Endothelial cell of umbilical vein (primary cell): ENCODE measurements at regions not wholly inside any gene's neighbourhood (a gene's known extent, or its start where the extent isn't known, plus 50 kb on each side); places are given as distances from the start of the nearest gene placed in this dataset.

Source experiments
- BruUV-seq: library from RNA; stranded (reverse); fragments of 400-500 nt; replicated peaks from 2 replicates; lab custom pipeline; 2021; lab: Mats Ljungman, UMichigan
- CTCF ChIA-PET: fragments of 300-600, 350-600 bp; sonication (Branson Sonifier 250); formaldehyde crosslinking; loops from one replicate; lab custom pipeline; 2021; ENCODE audit warnings: antibody characterized with exemption, inconsistent platforms; lab: Charles Lee
- POLR2A ChIA-PET: fragments of 300-600, 350-600 bp; sonication (Branson Sonifier 250); formaldehyde crosslinking; loops from one replicate; lab custom pipeline; 2021; ENCODE audit warnings: antibody characterized with exemption, inconsistent platforms; lab: Charles Lee
- DNase-seq: peaks from one replicate; pipeline ENCODE4 v3.0.0-alpha.2; 2011; ENCODE audit warnings: low read depth, low spot score
- FAIRE-seq: peaks from 2 replicates; lab custom pipeline; 2011; peaks lifted over from hg19 to GRCh38; lab: Jason Lieb, UNC
- H2AFZ ChIP-seq: 2 replicates; pipeline ENCODE4 v1.6.0; 2012; ENCODE audit warnings: low read depth, low read length, control low read depth, inconsistent platforms
- H3K27ac ChIP-seq: 2 replicates; pipeline ENCODE4 v1.5.1; 2011; ENCODE audit warnings: low read depth, mild to moderate bottlenecking, control low read depth, low read length, moderate library complexity; ENCODE audit not compliant: insufficient read depth
- H3K27me3 ChIP-seq, 2 experiments: 2 replicates each; pipeline versions ENCODE4 v1.6.0 to v1.6.1; 2011; ENCODE audit warnings: low read length in 2 of 2, mixed read lengths in 1 of 2; ENCODE audit not compliant: control insufficient read depth in 2 of 2, insufficient read depth in 2 of 2
- H3K36me3 ChIP-seq, 2 experiments: 2 replicates in 1 of 2; 3 replicates in 1 of 2; pipeline ENCODE4 v1.5.1; 2011; ENCODE audit warnings: low read length in 2 of 2, mild to moderate bottlenecking in 1 of 2, moderate library complexity in 1 of 2; ENCODE audit not compliant: control insufficient read depth in 2 of 2, insufficient read depth in 2 of 2; ENCODE audit errors: extremely low read depth in 1 of 2
- H3K4me1 ChIP-seq: 3 replicates; pipeline ENCODE4 v1.5.1; 2011; ENCODE audit warnings: mild to moderate bottlenecking, low read length; ENCODE audit not compliant: control insufficient read depth, insufficient read depth; ENCODE audit errors: extremely low read depth
- H3K4me2 ChIP-seq: 2 replicates; pipeline ENCODE4 v1.6.1; 2011; ENCODE audit warnings: low read length, control low read depth, mixed read lengths; ENCODE audit not compliant: insufficient read depth
- H3K4me3 ChIP-seq, 3 experiments: fragments of 200-600 bp in 1 of 3; sonication (generic), shearing (Covaris generic) in 1 of 3; replicated peaks in 1 of 3; 2 replicates each; pipeline ENCODE4 v1.5.1; 2011 to 2016; ENCODE audit warnings: control low read depth in 3 of 3, low read length in 3 of 3, mild to moderate bottlenecking in 2 of 3, inconsistent platforms in 1 of 3, low read depth in 1 of 3, moderate library complexity in 1 of 3; ENCODE audit not compliant: insufficient read depth in 1 of 3
- H3K79me2 ChIP-seq: 2 replicates; pipeline ENCODE4 v1.6.0; 2012; ENCODE audit warnings: low read length, inconsistent platforms; ENCODE audit not compliant: control insufficient read depth, insufficient read depth
- H3K9ac ChIP-seq: replicated peaks from 2 replicates; pipeline ENCODE3; 2011; ENCODE audit warnings: low read length, control low read depth; ENCODE audit not compliant: insufficient read depth; ENCODE audit errors: extremely low read depth
- H3K9me1 ChIP-seq: replicated peaks from 3 replicates; pipeline ENCODE4 v1.6.0; 2011; ENCODE audit warnings: mild to moderate bottlenecking, low read length; ENCODE audit not compliant: control insufficient read depth, insufficient read depth; ENCODE audit errors: extremely low read depth
- H3K9me3 ChIP-seq: replicated peaks from 2 replicates; pipeline ENCODE4 v1.5.1; 2012; ENCODE audit warnings: low read length, inconsistent platforms; ENCODE audit not compliant: control insufficient read depth, insufficient read depth
- H4K20me1 ChIP-seq: replicated peaks from 2 replicates; pipeline ENCODE3; 2011; ENCODE audit warnings: mild to moderate bottlenecking, low read length; ENCODE audit not compliant: control insufficient read depth, insufficient read depth; ENCODE audit errors: extremely low read depth
- CTCF ChIP-seq, 2 donors: IDR thresholded peaks; 1 replicate in 1 of 2; 2 replicates in 1 of 2; pipeline ENCODE4 v1.5.1; 2011; ENCODE audit warnings: low read length in 2 of 2, mild to moderate bottlenecking in 2 of 2, moderate library complexity in 2 of 2, control low read depth in 1 of 2, inconsistent platforms in 1 of 2, low read depth in 1 of 2; ENCODE audit not compliant: insufficient read depth in 1 of 2; ENCODE audit errors: extremely low read depth in 1 of 2
- EZH2 ChIP-seq: IDR thresholded peaks from 2 replicates; pipeline ENCODE4 v1.6.1; 2012; ENCODE audit warnings: borderline replicate concordance, low read depth, mild to moderate bottlenecking, moderate library complexity, low read length, inconsistent platforms; ENCODE audit not compliant: severe bottlenecking
- FOS ChIP-seq: IDR thresholded peaks from 2 replicates; pipeline ENCODE4 v1.6.1; 2011; ENCODE audit warnings: mild to moderate bottlenecking, low read length, moderate library complexity, borderline replicate concordance; ENCODE audit not compliant: insufficient read depth
- GATA2 ChIP-seq: IDR thresholded peaks from 2 replicates; pipeline ENCODE4 v1.7.0; 2011; ENCODE audit warnings: low read depth, mild to moderate bottlenecking, moderate library complexity, mixed read lengths, low read length; ENCODE audit not compliant: insufficient read length, insufficient read depth
- JUN ChIP-seq: IDR thresholded peaks from 2 replicates; pipeline ENCODE4 v1.6.1; 2011; ENCODE audit warnings: borderline replicate concordance, low read depth; ENCODE audit not compliant: insufficient read length, insufficient read depth
- MAX ChIP-seq: IDR thresholded peaks from 2 replicates; pipeline ENCODE4 v1.6.1; 2011; ENCODE audit not compliant: insufficient read depth, insufficient read length
- MYC ChIP-seq: IDR thresholded peaks from one replicate; pipeline ENCODE4 v1.6.1; 2011; ENCODE audit warnings: mild to moderate bottlenecking, low read depth, low read length
- POLR2A ChIP-seq: IDR thresholded peaks from 2 replicates; pipeline ENCODE4 v1.6.1; 2012; ENCODE audit warnings: low read depth, mild to moderate bottlenecking, control low read depth, low read length
- POLR2AphosphoS5 ChIP-seq: IDR thresholded peaks from 2 replicates; pipeline ENCODE4 v1.6.1; 2012; ENCODE audit warnings: low read depth, mild to moderate bottlenecking, control low read depth, low read length, moderate library complexity; ENCODE audit not compliant: insufficient read depth
- dilution Hi-C: fragments of 300-500 bp; cut with MboI; formaldehyde crosslinking; loops from one replicate; pipeline ENCODE4 v1.15.0; 2019; ENCODE audit warnings: low sequenced_read_pairs; ENCODE audit not compliant: extremely low pct_ligation_motif_present
- intact Hi-C: fragments of 100-400 bp; cut with micrococcal nuclease; formaldehyde crosslinking; loops from one replicate; pipeline ENCODE4 v1.10.0; 2022

- peak; percentile 87 for FAIRE-seq
- peaks cover 7% of the 10 kb centered on the region for H3K4me1 ChIP-seq
- CTCF ChIA-PET: no interaction called here
- H3K27ac ChIP-seq: no peak overlapping the region
- no TSS peak for BruUV-seq
- peak overlapping the region; percentile 31 for H3K4me2 ChIP-seq
- no peaks in the 10 kb centered on the region for H3K79me2 ChIP-seq
- H3K9me3 ChIP-seq: no peaks in the 10 kb centered on the region
- no peaks in the 10 kb centered on the region for H3K36me3 ChIP-seq
- H2AFZ ChIP-seq: no peak overlapping the region
- H3K9ac ChIP-seq: peak overlapping the region; percentile 47
- dilution Hi-C loops: no loop called here
- POLR2A ChIA-PET: no interaction called here
- H3K4me3 ChIP-seq: no peak overlapping the region
- H3K9me1 ChIP-seq: no peaks in the 10 kb centered on the region
- no peaks in the 10 kb centered on the region for H3K27me3 ChIP-seq
- TF ChIP-seq POLR2AphosphoS5 (no peak), FOS (no peak), GATA2 (peak; percentile 19)
- peak; percentile 1 for DNase-seq
- intact Hi-C loops: loop anchor here (2.0 to 5.0 kb wide), 4 partner anchors 87 to 332 kb away; partner anchors contain the start of gene BCOR
- no peaks in the 10 kb centered on the region for H4K20me1 ChIP-seq
Observed at GRCh38 chrX:39819921-39820849, 277.6 kb downstream of the BCOR start.

- Histone ChIP-seq H3K9me1 (no peaks in the 10 kb centered on the region), H3K4me2 (peak overlapping the region; percentile 31), H3K36me3 (no peaks in the 10 kb centered on the region), H2AFZ (peak overlapping the region; percentile 38), H3K9ac (peak overlapping the region; percentile 47), H4K20me1 (no peaks in the 10 kb centered on the region), H3K27me3 (no peaks in the 10 kb centered on the region), H3K4me1 (peaks cover 7% of the 10 kb centered on the region), H3K4me3 (peak overlapping the region in 2 of 3 experiments; percentile 11 to 37), H3K79me2 (no peaks in the 10 kb centered on the region), H3K27ac (no peak overlapping the region), H3K9me3 (no peaks in the 10 kb centered on the region)
- CTCF ChIA-PET: no interaction called here
- FAIRE-seq: peak; percentile 49
- POLR2A ChIA-PET: no interaction called here
- dilution Hi-C loops (no loop called here), intact Hi-C loops (loop anchor here (2.0 to 5.0 kb wide), 4 partner anchors 86 to 331 kb away; partner anchors contain the start of gene BCOR)
- TF ChIP-seq EZH2 (no peak), MYC (no peak), POLR2AphosphoS5 (no peak), CTCF (IDR thresholded peaks at IDR 0.05; ENCODE audit: extremely low read depth in 1 of 2, insufficient read depth in 1 of 2, low read depth in 1 of 2, low read length in 2 of 2) (no peak), FOS (no peak), GATA2 (no peak), POLR2A (no peak), JUN (no peak), MAX (no peak)
- BruUV-seq: no TSS peak
- DNase-seq: peak; percentile 13
Observed at GRCh38 chrX:39820938-39821708, 276.6 kb downstream of the BCOR start.
